HG03103 (cell line): ENCODE measurements at regions not wholly inside any gene's neighbourhood (a gene's known extent, or its start where the extent isn't known, plus 50 kb on each side); places are given as distances from the start of the nearest gene placed in this dataset.
"Not testable (repeated sequence)": the region's sequence is repeated elsewhere in the genome, so short reads cannot be mapped to it uniquely, and the experiment has no call there.

ENCODE experiments used
- ATAC-seq: cut with Tn5 transposase; IDR thresholded peaks from one replicate; pipeline ENCODE4 v1.9.1; 2021; ENCODE audit warnings: low read depth; ENCODE audit not compliant: unreplicated experiment

DNA sequence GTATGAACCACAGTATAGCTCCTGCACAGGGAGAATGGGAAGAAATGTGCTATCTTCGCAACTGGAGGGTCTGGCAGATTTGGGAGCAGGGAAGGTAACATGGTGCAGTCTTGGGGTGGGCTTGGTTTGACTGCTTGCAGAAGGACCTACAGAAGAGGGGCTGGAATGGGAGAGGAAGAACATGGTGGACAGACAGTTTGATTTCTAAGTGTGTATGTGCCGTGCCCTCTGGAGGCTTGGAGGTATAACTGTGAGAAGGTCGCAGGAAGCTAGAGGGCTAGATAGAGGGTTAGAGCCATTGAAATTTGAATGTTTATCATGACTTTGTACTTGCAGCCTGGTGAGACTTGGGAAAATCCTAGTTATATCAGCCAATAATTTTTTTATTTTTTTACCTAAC lies 169.2 kb downstream of the SQOR start:
- no peak for ATAC-seq

DNA sequence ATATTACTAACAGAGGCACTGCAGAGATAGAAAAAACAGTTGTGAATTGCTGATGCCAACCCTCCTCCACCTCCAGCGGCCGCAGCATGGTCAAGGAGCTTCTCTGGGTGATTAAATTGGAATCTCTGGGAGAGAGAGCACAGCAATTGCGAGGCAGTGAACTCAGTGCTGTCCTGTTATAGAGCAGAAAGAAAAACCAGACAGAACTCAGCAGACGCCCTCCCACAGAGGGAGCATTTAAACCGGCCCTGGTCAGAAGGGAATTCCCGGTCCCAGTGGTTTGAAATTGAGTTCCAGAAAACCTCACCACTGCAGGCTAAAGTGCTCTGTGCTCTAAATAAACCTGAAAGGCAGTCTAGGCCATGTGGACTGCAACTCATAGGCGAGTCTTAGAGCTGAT lies 175.4 kb downstream of the SQOR start:
- ATAC-seq = no peak

DNA sequence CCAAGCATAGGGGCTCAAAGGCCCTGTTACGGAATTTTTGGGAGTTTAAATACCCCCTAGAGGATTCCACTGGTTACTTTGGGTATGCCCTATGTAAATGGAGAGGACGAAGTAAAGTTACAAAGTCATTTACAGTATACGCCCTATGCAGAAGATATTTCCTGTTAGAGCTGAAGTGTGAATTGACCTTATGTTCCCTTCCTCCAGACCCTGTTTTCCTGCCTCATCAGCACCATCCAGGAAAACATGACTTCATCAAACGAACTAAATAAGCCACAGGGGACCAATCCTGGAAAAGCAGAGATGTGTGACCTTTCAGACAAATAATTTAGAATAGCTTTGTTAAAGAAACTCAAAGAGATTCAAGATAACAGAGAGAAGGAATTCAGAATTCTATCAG lies 177.4 kb downstream of the SQOR start:
- no peak for ATAC-seq

DNA sequence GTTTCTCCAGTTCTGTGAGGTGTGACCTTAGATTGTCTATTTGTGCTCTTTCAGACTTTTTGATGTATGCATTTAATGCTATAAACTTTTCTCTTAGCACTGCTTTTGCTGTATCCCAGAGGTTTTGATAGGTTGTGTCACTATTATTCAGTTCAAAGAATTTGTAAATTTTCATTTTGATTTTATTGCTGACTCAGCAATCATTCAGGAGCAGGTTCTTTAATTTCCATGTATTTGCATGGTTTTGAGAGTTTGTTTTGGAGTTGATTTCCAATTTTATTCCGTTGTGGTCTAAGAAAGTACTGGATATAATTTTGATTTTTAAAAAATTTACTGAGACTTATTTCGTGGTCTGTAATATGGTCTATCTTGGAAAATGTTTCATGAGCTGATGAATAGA lies 182.7 kb downstream of the SQOR start:
- not testable (repeated sequence) for ATAC-seq

DNA sequence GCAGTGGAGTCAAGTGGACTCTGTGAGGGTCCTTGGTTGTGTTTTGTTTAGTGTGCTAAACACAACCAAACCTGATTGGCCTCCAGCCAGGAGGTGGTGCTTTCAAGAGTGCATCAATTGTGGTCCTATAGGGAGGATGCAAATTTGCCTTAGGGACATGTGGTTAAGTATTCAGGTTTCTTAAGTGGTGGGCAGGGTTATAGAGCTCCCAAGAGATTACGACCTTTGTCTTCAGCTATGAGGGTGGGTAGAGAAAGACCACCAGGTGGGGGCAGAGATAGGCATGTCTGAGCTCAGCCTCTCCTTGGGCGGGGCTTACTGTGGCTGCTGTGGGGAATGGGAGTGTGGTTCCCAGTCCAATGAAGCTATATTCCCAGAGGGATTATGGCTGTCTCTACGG lies 186.6 kb downstream of the SQOR start:
- ATAC-seq = no peak

DNA sequence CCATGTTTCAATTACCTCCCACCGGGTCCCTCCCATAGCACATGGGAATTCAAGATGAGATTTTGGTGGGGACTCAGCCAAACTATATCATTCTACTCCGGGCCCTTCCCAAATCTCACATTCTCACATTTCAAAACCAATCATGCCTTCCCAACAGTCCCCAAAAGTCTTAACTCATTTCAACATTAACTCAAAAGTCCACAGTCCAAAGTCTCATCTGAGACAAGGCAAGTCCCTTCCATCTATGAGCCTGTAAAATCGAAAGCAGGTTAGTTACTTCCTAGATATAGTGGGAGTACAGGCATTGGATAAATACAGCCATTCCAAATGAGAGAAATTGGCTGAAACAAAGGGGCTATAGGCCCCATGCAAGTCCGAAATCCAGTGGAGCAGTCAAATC lies 188.1 kb downstream of the SQOR start:
- not testable (repeated sequence) for ATAC-seq

DNA sequence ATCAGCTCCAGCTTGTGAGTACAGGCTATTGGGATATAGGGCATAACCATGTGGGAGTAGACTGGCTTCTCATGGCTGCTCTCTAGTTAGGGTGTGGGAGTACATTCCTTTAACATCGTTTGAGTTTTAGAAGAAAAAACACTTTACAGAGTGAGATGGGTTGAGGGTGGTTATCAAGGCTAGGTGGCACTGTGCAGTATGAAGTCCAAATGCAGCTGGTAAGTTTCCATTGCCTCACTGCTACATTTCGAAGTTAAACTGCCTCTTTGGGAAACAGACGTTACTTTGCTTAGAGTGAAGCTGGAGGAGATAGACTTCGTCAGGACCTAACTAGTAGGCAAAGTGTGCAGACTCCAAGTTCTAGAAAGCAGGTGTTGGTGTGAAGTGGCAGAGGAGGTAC lies 192.4 kb downstream of the SQOR start:
- no peak for ATAC-seq

DNA sequence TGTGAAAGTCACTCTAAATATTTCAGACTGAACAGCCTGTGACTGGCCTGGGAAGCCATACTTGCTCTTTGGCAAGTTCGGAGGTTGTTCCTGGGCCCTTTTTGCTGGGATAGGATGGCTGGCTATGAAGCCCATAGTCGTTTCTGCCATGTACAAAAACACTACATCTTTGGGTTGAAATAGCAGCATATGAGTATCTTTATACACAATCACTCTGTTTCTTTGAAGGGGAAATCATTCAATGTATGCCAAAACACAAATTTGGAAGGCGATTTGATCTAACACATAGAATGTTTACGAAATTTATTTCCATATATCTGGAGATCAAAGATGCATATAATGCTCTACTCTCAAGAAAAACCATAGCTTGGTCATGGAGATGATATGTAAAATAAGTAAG lies 192.9 kb downstream of the SQOR start:
- ATAC-seq = no peak

DNA sequence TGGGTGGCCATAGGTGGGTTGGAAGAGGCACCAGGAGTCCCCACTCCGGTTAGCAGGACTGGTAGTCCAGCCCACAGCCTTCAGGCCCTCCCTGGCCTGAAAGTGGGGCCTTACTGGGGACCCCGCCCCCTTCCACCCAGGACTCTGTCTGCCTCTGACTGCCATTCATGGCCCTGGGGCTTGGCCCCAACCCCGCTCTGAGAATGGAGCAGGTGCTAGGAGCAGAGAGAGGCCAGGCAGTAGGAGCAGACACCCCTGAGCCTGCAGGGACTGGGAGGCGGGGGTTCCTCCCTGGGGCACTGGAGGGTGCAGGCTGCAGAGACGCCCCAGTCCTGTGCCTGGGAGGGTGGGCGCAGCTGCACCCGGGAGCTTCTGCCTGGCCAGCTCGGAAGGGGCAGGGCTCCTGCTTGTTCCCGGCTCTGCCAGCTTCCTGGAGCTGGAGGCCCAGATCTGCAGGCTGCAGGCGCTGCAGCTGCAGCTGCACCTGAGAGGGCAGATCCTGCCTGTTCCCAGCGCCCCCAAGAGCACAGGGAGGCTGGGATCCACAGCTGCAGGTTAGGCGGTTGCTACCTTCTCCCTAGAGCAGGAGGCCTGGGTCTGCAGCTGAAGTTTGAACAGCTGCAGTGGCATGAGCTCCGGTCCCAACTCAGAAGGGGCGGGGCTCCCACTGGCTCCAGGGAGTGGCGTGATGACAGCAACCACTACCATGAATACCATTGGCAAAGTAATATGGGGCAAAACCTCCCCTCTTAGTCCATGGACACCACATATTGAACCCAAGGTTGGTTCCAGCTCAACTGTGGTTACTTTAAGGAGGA lies 194.7 kb downstream of the SQOR start:
- no peak for ATAC-seq

DNA sequence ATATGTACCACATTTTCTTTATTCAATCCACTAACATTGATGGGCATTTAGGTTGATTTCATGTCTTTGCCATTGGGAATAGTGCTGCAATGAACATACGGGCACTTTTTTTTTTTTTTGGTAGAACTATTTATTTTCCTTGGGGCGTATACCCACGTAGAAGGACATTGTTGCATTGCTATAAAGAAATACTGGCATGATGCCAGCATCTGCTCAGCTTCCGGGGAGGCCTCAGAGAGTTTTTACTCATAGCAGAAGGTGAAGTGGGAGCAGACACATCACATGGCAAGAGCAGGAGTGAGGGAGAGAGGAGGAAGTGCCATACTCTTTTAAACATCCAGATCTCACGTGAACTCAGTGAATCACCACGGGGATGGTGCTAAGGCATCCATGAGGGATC lies 197.0 kb downstream of the SQOR start:
- no peak for ATAC-seq

DNA sequence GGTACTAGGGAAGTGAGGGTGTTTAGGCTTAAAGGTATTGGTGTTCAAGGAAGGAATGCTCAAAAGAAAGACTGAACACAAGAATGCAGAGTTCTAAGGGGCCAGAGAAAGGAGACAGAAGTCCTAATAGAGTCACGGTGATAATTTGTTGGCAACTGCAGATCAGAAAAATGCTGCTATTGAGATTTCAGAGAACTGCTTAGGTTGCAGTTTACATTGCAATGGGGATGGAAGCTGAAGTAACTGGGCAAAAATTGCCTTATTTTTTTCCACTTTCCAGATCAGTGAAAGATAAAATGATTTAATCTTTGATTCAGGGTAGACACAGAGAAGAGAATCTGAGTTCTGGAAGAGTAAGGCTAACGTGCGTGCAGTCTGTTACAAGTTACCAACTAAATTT lies 199.8 kb downstream of the SQOR start:
- no peak for ATAC-seq

DNA sequence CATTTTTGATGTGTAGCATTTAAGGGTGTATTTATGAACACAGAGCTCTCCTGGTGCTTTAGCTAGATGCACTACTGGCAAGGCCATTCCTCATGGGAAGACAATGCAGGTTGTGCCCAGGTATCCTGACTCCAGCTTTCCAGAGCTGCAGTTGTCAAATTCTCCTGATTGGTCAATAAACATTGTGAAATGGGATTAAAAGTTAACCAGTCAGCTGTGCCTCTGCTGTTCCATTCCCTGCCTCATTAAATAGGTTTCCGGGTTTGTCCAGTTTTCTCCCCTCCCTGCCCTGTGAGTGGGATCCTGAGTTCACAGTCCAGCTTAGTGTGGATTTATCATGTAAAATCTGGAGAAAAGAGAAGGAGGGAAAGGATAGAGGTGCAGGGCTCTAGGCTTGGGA lies 207.3 kb downstream of the SQOR start:
- no peak for ATAC-seq

DNA sequence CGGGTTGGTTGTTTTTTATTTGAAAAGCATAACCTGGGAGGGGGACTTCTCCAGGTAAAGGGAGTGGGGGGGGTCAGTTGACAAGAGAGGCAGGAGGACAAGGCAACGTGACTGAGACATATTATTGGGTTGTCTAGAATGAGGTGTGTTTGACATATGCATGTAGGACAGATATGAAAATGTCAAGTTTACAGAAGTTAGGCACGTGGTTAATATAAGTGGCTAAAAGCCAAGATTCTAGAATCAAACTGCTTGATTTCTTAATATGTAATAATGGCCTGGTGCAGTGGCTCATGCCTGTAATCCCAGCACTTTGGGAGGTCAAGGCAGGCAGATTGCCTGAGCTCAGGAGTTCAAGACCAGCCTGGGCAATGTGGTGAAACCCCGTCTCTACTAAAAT lies 212.8 kb downstream of the SQOR start:
- no peak for ATAC-seq

DNA sequence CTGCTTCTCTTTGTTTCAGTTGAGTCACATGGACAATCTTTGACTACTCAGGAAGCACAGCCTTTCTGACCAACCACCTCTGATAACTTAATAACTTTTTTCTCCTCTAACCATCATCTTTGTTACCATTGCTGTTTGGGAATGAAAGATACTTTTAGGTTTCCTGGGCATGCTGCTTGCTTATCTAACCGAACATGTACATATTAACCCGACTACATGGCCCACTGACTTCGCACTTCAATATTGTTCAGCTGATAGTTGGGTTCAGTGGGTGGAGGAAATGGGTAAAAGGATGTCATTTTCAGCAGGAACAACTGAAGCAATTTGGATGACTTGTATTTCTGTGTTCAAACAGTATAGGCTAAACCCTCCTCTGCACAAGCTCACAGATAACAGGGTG lies 214.3 kb downstream of the SQOR start:
- no peak for ATAC-seq

DNA sequence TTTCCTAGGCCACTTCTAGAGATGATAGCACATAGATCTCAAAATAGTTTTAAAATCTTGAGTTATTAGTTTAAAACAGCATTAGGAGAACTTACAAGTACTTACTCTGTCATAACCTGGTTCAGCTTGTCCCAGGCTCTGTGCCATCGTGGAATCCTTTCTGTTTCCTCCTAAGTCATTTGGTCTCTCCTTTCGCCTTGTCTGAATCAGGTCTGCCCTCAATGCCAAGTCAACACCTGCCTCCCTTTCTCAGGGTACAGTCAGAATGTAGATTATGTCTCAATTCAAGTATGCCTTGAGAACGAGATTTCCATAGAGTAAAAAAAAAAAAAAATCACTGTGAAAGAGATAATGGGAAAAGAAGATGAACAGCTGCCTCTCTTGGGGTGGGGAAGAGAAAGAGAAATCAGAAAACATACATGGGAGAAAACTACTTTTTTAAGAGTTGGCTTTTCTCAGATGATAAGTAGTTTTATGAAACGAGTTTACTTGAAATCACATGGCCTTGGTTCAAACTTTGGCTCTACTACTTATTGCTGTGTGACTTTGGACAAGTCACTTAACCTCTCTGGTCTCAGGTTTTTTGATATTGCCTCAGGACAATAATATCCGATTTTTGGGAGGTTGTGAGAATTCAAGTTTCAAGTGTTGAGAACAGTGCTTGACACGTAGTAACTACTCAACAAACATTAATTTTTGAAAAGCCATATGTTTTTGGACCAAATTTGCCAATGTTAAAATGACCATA lies 219.8 kb downstream of the SQOR start:
- ATAC-seq = no peak

DNA sequence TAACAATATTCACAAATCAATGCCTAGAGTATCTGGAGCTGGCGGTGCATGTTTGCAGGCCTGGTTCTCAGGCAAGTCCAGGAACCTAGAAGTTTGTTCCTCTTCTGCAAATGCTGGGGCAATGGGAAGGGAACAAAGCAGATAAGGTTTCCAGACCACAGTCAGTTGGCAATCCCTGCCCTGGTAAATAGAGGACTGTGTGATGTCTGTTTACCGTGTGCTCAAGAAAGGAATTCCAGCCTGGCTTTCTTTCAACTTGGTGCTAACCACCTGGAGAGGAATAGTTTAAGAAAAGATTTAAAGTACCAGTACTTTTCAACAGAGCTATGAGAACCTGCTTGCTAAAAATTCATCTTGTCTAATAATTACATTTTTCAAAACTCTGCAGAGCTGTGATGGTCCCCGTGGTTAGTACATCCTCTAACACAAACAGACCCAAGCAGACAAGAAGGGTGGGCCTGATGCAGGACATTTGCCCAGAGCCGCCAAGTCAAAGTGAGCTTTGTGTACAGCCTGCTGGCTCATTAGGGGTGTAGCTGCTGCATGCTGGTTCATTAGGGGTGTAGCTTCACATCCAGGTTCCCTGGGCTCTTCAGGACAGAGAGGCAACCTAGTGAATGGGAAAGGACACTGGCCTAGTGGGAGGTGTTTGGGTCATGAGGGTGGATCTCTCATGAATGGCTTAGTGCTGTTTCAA lies 220.5 kb downstream of the SQOR start:
- no peak for ATAC-seq

DNA sequence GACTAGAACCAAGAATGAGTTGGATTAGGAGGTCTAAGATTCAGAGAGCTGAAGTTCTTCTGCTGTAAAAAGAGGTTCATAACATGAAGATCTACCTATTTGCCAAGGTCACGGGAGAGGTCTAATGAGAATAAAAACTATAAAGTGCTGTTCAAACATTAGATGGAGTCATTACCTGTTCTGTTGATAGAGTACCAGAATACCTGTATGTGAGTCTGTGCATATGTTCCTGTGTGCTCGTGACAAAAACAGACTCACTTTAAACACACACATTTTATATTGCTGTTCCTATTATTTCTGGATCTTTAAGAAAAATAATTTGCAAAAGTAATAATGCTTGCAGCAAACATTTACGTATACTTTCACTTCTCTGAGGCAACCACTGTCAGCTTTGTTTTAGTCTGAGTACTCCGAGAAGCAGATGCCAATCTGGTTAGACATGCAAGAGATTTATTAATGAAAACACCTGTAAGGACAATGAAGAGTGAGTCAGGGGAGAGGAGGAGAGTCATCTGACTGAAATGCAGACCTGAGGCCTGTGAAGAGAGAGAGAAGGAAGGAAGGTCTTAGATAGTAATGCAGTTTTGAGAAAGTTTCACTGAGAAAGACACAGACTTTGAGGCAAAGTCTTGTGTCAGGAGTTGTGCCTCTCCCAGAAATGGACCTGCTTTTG lies 221.2 kb downstream of the SQOR start:
- ATAC-seq = no peak

DNA sequence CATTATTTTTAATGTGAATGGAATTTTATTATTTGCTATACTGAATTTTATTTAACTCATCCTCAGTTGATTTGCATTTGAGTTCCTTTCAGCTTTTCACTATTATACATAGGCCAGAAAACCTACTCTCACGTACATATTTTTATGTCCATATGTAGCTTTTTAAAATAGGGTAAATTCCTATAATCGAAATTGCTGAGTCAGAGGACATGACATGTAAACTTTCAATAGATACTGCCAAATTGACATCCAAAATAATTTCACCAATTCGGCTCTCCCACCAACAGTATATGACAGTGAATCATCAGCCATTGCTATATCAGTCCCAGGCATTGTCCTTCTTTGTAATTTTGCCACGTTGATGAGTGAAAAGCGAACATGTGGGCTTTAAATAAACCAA lies 222.5 kb downstream of the SQOR start:
- no peak for ATAC-seq

DNA sequence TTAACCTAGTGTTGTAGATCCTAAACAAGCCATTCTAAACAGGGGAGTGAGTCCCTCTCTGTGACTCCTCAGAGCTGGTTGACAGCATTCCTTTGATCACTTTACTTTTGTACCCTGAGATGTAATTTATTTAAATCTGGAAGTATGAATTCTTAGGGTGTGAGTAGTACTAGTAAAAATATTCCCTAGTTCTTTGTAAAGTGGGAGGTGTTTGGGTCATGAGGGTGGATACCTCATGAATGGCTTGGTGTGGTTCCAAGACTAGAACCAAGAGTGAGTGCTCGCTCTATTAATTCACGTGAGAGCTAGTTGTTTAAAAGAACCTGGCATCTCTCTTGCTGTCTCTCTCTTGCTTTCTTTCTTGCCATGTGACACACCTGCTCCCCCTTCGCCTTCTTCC lies 223.7 kb downstream of the SQOR start:
- ATAC-seq = no peak

DNA sequence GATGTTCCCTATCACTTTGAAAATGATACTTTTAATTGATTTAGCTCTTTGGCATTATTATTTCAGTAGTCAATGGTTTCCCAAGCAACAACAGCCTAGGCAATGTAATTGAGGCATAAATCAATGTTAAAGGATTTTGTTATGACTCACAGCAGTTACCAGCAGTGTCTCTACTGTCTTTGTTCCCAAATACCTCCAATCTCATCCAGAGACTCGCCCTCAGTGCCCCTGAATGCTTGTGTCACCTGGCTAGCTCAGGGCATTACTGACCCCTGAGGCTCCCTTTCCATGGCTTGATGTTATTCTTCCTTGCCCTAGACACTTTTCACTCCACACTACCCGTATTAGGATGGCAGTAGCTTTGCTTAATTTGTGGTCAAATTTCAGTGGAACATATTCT lies 227.2 kb downstream of the SQOR start:
- no peak for ATAC-seq
